ENCODE measurements at regions not wholly inside any gene's neighbourhood (a gene's known extent, or its start where the extent isn't known, plus 50 kb on each side); places are given as distances from the start of the nearest gene placed in this dataset.

DNA sequence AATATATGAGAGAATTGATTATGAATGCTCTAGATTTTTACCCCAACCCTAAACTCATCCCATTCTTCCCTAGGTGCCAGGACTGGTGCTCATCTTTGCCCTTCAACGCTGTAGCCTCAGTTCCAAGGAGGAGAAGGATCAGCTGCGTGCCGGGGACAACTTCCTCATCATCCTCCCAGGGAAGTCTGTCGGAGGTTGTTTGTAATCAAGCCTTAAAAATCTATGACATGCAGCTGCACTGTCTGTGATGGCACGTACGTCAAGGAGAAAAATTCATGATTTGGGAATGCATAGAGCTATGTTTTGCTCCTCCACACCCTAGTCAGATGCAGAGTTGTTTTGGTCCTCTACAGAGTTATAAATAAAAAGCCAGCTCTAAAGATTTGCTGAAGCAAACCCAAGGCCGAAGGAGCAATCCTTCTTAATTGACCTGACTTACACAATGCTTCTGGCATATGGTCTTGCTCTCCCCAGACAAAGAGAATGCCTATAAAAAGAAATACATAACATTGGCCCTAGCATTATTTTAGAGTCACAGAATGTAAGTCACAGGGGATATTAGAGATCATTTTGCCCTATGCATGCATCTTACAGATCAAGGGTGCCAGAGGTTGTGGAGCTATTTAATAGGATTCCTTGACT, 244.2 kb downstream of the HIVEP2 start:
- POLR2A ChIA-PET = no interaction called here
- CTCF ChIA-PET = interaction anchor here (1.0 to 1.2 kb wide), 2 partner anchors 8 to 637 kb away, joined by 4 read pairs; no protein-coding TSS in a partner anchor
- ATAC-seq = no peak

More for the DNA sequence above, 244.2 kb downstream of the HIVEP2 start:
- DNase-seq (ENCODE audit: low spot score) = no peak
- Mint-ChIP-seq H3K4me1 (peaks cover 24% of the 10 kb centered on the region), H3K27me3 (ENCODE audit: low read depth) (no peaks in the 10 kb centered on the region; the same call in 1 of the 2 replicates), H3K9me3 (no peaks in the 10 kb centered on the region), H3K4me3 (no peak overlapping the region), H3K36me3 (no peaks in the 10 kb centered on the region), H3K27ac (no peak overlapping the region)
- no peak for TF ChIP-seq TEAD1 (CRISPR knock-in tag; IDR thresholded peaks at IDR 0.05)
- TF ChIP-seq, protein P1, sequence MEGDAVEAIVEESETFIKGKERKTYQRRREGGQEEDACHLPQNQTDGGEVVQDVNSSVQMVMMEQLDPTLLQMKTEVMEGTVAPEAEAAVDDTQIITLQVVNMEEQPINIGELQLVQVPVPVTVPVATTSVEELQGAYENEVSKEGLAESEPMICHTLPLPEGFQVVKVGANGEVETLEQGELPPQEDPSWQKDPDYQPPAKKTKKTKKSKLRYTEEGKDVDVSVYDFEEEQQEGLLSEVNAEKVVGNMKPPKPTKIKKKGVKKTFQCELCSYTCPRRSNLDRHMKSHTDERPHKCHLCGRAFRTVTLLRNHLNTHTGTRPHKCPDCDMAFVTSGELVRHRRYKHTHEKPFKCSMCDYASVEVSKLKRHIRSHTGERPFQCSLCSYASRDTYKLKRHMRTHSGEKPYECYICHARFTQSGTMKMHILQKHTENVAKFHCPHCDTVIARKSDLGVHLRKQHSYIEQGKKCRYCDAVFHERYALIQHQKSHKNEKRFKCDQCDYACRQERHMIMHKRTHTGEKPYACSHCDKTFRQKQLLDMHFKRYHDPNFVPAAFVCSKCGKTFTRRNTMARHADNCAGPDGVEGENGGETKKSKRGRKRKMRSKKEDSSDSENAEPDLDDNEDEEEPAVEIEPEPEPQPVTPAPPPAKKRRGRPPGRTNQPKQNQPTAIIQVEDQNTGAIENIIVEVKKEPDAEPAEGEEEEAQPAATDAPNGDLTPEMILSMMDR (IDR thresholded peaks at IDR 0.05) = no peak
- TF ChIP-seq ZNF423 (CRISPR knock-in tag; IDR thresholded peaks at IDR 0.05) = no peak
- no peak for TF ChIP-seq FOXK1 (CRISPR knock-in tag; IDR thresholded peaks at IDR 0.05)
- no peak for TF ChIP-seq CBFB (CRISPR knock-in tag; IDR thresholded peaks at IDR 0.05; ENCODE audit: low read depth)
- no peak for TF ChIP-seq ZNF396 (CRISPR knock-in tag; IDR thresholded peaks at IDR 0.05; ENCODE audit: borderline replicate concordance)
- no peak for TF ChIP-seq PRRX2 (CRISPR knock-in tag; IDR thresholded peaks at IDR 0.05)
- no peak for TF ChIP-seq NFATC4 (CRISPR knock-in tag; IDR thresholded peaks at IDR 0.05)
- TF ChIP-seq, protein P2, sequence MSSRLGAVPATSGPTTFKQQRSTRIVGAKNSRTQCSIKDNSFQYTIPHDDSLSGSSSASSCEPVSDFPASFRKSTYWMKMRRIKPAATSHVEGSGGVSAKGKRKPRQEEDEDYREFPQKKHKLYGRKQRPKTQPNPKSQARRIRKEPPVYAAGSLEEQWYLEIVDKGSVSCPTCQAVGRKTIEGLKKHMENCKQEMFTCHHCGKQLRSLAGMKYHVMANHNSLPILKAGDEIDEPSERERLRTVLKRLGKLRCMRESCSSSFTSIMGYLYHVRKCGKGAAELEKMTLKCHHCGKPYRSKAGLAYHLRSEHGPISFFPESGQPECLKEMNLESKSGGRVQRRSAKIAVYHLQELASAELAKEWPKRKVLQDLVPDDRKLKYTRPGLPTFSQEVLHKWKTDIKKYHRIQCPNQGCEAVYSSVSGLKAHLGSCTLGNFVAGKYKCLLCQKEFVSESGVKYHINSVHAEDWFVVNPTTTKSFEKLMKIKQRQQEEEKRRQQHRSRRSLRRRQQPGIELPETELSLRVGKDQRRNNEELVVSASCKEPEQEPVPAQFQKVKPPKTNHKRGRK (CRISPR knock-in tag; IDR thresholded peaks at IDR 0.05; ENCODE audit: borderline replicate concordance) = no peak
- TF ChIP-seq, protein P3, sequence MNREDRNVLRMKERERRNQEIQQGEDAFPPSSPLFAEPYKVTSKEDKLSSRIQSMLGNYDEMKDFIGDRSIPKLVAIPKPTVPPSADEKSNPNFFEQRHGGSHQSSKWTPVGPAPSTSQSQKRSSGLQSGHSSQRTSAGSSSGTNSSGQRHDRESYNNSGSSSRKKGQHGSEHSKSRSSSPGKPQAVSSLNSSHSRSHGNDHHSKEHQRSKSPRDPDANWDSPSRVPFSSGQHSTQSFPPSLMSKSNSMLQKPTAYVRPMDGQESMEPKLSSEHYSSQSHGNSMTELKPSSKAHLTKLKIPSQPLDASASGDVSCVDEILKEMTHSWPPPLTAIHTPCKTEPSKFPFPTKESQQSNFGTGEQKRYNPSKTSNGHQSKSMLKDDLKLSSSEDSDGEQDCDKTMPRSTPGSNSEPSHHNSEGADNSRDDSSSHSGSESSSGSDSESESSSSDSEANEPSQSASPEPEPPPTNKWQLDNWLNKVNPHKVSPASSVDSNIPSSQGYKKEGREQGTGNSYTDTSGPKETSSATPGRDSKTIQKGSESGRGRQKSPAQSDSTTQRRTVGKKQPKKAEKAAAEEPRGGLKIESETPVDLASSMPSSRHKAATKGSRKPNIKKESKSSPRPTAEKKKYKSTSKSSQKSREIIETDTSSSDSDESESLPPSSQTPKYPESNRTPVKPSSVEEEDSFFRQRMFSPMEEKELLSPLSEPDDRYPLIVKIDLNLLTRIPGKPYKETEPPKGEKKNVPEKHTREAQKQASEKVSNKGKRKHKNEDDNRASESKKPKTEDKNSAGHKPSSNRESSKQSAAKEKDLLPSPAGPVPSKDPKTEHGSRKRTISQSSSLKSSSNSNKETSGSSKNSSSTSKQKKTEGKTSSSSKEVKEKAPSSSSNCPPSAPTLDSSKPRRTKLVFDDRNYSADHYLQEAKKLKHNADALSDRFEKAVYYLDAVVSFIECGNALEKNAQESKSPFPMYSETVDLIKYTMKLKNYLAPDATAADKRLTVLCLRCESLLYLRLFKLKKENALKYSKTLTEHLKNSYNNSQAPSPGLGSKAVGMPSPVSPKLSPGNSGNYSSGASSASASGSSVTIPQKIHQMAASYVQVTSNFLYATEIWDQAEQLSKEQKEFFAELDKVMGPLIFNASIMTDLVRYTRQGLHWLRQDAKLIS (CRISPR knock-in tag; IDR thresholded peaks at IDR 0.05; ENCODE audit: borderline replicate concordance) = no peak

All from WTC11 (cell line).